22Rv1 (cell line): ENCODE measurements at regions not wholly inside any gene's neighbourhood (a gene's known extent, or its start where the extent isn't known, plus 50 kb on each side); places are given as distances from the start of the nearest gene placed in this dataset.

ENCODE experiments used
- CTCF ChIP-seq: fragments of 450-650 bp; IDR thresholded peaks from 2 replicates; pipeline ENCODE4 v1.5.1; 2017; ENCODE audit warnings: mild to moderate bottlenecking
- ZFX ChIP-seq: fragments of 450-650 bp; IDR thresholded peaks from 2 replicates; pipeline ENCODE4 v1.6.1; 2017; ENCODE audit warnings: antibody characterized with exemption, borderline replicate concordance

GRCh38 chr4:138707746-138708677, 307.6 kb upstream of the NOCT start:
- TF ChIP-seq CTCF = no peak
- TF ChIP-seq ZFX = no peak
